Mucosa of descending colon (tissue), 3 donors: ENCODE measurements at regions not wholly inside any gene's neighbourhood (a gene's known extent, or its start where the extent isn't known, plus 50 kb on each side); places are given as distances from the start of the nearest gene placed in this dataset.

ENCODE experiments used
- ATAC-seq: fragments of 200-7000 bp; cut with Tn5 transposase; one replicate; pipeline ENCODE4 v1.9.1; 2020; ENCODE audit warnings: mild to moderate bottlenecking, moderate library complexity
- DNase-seq, 3 donors: peaks; one replicate each; pipeline ENCODE4 v3.0.0-alpha.2; 2020
- H3K36me3 ChIP-seq: fragments of 200-600 bp; one replicate; pipeline ENCODE4 v1.8.0; 2021; ENCODE audit warnings: low read depth, mild to moderate bottlenecking
- H3K4me1 ChIP-seq: fragments of 200-600 bp; one replicate; pipeline ENCODE4 v1.8.0; 2021; ENCODE audit warnings: low read depth, mild to moderate bottlenecking
- H3K4me3 ChIP-seq: fragments of 200-600 bp; one replicate; pipeline ENCODE4 v1.8.0; 2021; ENCODE audit warnings: mild to moderate bottlenecking
- H3K9me3 ChIP-seq: fragments of 200-600 bp; one replicate; pipeline ENCODE4 v1.8.0; 2021; ENCODE audit warnings: mild to moderate bottlenecking
- intact Hi-C, 2 donors: fragments of 100-400 bp; cut with DNase I in 1 of 2; cut with micrococcal nuclease in 1 of 2; formaldehyde crosslinking; loops; one replicate each; pipeline versions ENCODE4 v1.11.0 to v1.11.1; 2022; cut with DNase I, micrococcal nuclease
- TF ChIP-seq, protein P1 (sequence below): fragments of 200-600 bp; IDR thresholded peaks from one replicate; pipeline ENCODE4 v1.8.0; 2022; ENCODE audit warnings: antibody characterized with exemption, mild to moderate bottlenecking
- donor health status: DM: no; HTN: no; CAD: no; lungs with moderate emphysema.
- donor health status: DM: no; HTN: no; CAD: no.
- donor health status: DM: no; HTN: yes; CAD: no.

DNA sequence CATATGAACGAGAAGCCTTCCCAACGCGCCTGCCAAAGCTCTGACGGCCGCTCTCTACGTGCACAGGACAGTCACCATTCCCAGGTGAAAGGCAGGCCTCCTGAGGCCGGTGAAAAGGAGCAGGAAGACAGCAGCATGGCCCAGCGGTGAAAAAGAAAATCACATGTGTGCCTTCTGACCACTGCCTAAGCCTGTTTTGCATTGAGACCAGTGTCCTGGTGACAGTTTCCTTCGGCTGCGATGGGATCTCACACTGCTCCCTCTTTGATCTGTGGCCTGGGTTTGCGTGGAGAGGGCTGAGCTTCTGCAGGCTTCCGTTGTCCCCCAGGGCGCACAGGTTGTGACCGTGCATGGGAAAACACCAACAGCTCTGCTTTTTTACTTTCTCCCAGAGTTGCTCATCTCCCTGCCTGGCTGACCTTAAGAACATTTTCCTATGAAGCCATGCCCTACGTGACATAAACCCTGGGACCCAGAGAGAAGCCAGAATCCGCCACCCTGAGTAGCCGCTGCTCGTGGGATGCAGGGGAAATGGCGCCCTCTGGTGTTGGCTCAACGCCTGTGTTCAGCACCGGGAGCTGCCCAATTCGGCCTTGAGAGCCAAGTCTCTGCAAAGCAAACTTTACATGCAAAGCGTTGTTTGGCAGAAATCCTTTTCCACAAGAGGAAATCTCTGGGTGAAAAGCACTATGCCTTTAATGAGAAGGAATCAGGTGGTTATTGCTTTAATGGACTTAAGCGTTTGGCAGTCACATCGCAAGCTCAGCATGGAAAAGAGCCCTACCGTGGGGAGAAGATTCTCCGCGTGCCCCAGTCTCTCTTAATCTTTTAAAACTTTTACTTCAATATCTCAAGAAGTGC is 112.2 kb upstream of the GPR12 start:
- TF ChIP-seq, protein P1, sequence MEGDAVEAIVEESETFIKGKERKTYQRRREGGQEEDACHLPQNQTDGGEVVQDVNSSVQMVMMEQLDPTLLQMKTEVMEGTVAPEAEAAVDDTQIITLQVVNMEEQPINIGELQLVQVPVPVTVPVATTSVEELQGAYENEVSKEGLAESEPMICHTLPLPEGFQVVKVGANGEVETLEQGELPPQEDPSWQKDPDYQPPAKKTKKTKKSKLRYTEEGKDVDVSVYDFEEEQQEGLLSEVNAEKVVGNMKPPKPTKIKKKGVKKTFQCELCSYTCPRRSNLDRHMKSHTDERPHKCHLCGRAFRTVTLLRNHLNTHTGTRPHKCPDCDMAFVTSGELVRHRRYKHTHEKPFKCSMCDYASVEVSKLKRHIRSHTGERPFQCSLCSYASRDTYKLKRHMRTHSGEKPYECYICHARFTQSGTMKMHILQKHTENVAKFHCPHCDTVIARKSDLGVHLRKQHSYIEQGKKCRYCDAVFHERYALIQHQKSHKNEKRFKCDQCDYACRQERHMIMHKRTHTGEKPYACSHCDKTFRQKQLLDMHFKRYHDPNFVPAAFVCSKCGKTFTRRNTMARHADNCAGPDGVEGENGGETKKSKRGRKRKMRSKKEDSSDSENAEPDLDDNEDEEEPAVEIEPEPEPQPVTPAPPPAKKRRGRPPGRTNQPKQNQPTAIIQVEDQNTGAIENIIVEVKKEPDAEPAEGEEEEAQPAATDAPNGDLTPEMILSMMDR, result peak; percentile 25
- intact Hi-C loops, result no loop called here
- Histone ChIP-seq H3K4me1 (no peaks in the 10 kb centered on the region), H3K36me3 (no peaks in the 10 kb centered on the region), H3K9me3 (peaks cover 9% of the 10 kb centered on the region), H3K4me3 (no peak overlapping the region)
- ATAC-seq, result peak; percentile 47
- DNase-seq, result peak in 2 of 3 donors; percentile 55 to 65

DNA sequence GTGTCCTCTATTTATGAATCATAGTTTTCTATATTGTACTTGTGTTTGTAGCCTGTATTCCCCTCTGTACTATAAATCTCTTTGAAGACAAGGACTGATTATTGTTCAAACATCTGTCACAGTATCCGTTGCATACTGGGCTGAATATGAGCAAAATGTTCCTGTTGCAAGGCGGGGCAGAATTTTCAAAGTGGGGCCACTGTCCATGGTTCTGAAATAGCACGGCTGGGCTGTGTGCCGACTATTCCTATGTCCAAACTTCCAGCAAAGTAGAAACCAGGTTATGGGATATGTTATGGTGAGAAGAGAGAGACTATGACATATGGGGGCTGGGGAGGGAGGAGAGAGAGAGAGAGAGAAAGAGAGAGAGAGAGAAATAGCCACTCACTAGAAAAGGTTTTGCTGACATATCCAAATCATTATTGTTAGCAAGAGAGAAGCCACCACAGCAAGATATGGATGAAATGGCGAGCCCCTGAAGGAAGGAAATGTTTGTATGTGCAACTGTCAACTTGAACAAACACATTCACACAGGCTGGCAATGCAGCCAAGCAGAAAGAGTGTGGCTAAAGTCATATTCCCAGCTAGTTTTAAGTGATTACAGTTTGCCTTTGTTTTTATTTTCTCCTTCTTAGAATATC is 107.0 kb upstream of the GPR12 start:
- TF ChIP-seq, protein P1, result no peak
- ATAC-seq (no peak), DNase-seq (peak in 1 of 3 donors; percentile 32)
- H3K9me3 ChIP-seq, result no peaks in the 10 kb centered on the region
- no peaks in the 10 kb centered on the region for H3K4me1 ChIP-seq
- intact Hi-C loops, result no loop called here
- no peak overlapping the region for H3K4me3 ChIP-seq
- H3K36me3 ChIP-seq, result no peaks in the 10 kb centered on the region

DNA sequence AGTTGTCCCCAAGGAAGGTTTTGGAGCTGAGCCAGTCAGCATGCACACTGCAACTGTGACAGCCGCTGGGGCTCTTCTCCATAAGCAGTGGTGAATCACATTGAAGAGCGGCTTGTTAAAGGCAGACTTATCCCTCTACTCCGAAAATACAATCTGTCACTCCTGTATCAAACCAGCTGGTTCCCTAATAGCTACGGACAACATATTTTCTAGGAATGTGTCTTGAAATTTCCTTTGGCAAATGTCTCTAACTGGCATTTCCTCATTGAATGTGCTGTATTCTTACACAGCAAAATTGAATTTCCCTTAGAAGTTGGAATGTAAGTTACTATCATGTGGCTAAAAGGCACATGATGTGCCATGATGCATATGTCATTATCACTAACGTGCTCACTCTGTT is 104.0 kb upstream of the GPR12 start:
- Histone ChIP-seq H3K36me3 (no peaks in the 10 kb centered on the region), H3K4me1 (no peaks in the 10 kb centered on the region), H3K9me3 (no peaks in the 10 kb centered on the region), H3K4me3 (no peak overlapping the region)
- ATAC-seq (no peak), DNase-seq (no peak)
- intact Hi-C loops, result no loop called here
- TF ChIP-seq, protein P1, result no peak

DNA sequence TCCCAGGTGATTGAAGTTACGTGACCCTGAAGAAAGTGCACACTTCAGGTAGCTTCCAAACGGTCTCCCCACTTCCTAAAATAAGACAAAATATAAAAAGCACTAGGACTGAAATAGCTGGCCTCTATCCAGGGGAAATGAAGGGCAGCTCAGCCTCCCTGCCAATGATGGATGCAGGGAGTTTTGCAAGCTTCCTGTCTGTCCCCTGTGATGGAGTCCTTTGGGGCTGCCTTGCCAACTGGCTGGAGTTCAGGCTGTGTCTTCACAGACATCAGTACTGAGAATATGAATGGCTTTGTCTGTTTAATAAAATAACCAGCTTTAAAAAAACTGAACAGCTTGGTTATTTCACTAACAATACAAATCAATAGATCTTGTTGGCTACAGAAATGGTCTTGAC is 101.4 kb upstream of the GPR12 start:
- DNase-seq (no peak), ATAC-seq (no peak)
- H3K36me3 ChIP-seq, result no peaks in the 10 kb centered on the region
- intact Hi-C loops, result no loop called here
- H3K4me1 ChIP-seq, result no peaks in the 10 kb centered on the region
- TF ChIP-seq, protein P1, result no peak
- no peaks in the 10 kb centered on the region for H3K9me3 ChIP-seq
- H3K4me3 ChIP-seq, result no peak overlapping the region

DNA sequence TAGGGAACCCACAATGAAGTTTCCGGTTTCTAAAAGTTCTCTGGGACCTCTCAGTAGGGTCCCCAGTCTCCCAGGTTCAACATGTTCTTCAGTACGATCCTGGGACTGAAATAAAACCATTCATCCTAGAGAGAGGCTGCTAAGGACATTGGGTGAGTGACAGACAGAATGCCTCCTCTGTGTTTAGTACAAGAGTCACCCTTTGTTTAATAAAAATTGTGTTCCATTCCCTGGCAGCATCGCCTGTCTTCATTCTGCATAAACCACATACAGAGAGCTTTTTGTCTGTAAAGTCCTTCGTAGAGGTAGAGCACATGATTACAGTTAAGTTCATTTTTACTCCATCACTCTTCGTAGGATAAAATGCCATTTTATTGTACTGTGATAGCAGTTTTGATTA is 95.3 kb upstream of the GPR12 start:
- no peaks in the 10 kb centered on the region for H3K9me3 ChIP-seq
- no peak for ATAC-seq
- no peaks in the 10 kb centered on the region for H3K36me3 ChIP-seq
- DNase-seq, result no peak
- intact Hi-C loops, result no loop called here
- TF ChIP-seq, protein P1, result no peak
- H3K4me3 ChIP-seq, result no peak overlapping the region
- H3K4me1 ChIP-seq, result no peaks in the 10 kb centered on the region
